Cardiac septum (tissue), 1 donor: ENCODE measurements at regions not wholly inside any gene's neighbourhood (a gene's known extent, or its start where the extent isn't known, plus 50 kb on each side); places are given as distances from the start of the nearest gene placed in this dataset.
"Not testable (repeated sequence)": the region's sequence is repeated elsewhere in the genome, so short reads cannot be mapped to it uniquely, and the experiment has no call there.

Experiments used
- DNase-seq: peaks from one replicate; pipeline ENCODE4 v3.0.0-alpha.2; 2020; ENCODE audit warnings: low spot score
- intact Hi-C: fragments of 100-400 bp; cut with DNase I; formaldehyde crosslinking; loops from one replicate; pipeline ENCODE4 v1.14.0; 2022
- donor health status: DM: no; HTN: no; CAD: no.

- DNase-seq: no peak
- intact Hi-C loops: no loop called here
These were observed 229.1 kb downstream of the KCNRG start for GRCh38 chr13:50244355-50244712.

DNA sequence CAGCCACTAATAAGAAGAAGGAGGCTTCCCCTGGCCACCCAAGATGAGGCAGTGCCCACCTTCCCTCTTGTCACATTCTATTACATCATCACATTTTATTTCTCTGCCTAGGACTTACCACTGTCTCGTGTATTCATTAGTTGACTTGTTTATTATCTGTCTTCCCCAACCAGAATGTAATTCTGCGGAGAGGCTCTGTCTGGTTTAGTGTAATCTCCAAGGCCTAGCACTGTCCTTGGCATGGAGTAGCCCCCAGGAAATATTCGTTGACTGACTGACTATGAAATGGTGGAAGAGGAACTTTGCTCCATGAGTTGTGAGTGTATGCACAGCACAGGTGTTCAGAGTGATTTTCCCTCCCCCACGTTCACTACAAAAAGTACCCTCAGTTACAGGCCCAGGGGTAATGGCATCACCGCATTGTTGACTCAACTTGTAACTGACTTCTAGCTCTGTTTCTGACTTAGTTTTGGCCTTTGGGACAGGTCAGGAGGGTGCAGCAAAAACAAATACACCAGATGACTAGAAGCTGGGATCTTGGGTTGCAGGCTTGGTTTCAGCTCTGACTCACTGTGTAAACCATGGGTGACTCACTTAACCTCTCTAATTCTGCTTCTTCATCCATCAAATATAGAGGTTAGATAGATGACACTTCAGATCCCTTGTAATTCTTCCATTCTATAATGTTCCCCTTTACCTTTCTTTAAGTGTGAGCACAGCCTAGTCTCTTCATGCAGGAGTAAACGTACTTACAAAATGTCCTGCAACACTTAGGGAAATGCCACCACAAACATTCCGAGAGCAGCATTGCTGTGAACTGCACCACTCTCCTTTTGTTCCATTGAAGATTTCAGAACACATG, 229.7 kb downstream of the KCNRG start:
- intact Hi-C loops: no loop called here
- no peak for DNase-seq

DNA sequence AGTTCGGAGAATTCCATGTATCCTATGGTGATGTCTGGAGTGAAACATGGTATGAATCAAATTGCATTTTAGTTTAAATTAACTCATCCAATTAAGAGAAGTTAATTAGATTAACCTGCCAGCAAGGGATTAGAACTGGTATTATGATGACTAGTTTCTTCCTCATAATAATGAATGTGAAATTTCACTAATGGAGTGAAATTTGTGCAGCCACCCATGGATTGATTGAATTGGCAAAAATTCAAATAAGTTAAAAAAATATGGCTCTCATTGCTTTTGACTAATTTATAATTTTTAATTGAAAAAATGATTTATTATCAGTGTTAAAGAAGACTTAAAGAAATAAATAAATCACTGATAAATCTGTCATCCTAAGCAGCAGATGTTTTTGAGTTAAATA, 232.0 kb downstream of the KCNRG start:
- no peak for DNase-seq
- intact Hi-C loops: no loop called here

- no peak for DNase-seq
- intact Hi-C loops: no loop called here
These were observed 233.4 kb downstream of the KCNRG start for GRCh38 chr13:50248516-50249143.

DNA sequence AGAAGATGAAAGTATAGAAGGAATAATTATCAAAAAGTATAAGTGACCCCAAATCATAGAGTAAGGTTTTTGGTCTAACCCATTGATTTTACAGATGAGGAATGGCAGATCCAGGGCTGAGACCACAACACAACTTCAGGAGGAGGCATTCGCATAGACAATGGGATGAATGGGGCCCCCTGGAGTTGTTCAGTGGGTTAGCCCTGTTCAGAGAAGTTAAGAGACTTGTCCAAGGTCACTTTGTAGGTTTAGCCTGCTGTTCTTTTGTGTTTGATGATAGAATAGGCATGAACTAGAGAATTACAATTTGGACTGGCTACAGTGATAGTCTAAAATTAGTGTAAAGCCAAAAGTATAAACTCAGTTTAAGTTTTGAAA, 233.9 kb downstream of the KCNRG start:
- no peak for DNase-seq
- intact Hi-C loops: no loop called here

GRCh38 chr13:50250401-50250800, 235.2 kb downstream of the KCNRG start:
- intact Hi-C loops: no loop called here

GRCh38 chr13:50255639-50256038, 240.4 kb downstream of the KCNRG start:
- no peak for DNase-seq
- intact Hi-C loops: no loop called here

More at GRCh38 chr13:50250401-50250800, 235.2 kb downstream of the KCNRG start:
- no peak for DNase-seq

DNA sequence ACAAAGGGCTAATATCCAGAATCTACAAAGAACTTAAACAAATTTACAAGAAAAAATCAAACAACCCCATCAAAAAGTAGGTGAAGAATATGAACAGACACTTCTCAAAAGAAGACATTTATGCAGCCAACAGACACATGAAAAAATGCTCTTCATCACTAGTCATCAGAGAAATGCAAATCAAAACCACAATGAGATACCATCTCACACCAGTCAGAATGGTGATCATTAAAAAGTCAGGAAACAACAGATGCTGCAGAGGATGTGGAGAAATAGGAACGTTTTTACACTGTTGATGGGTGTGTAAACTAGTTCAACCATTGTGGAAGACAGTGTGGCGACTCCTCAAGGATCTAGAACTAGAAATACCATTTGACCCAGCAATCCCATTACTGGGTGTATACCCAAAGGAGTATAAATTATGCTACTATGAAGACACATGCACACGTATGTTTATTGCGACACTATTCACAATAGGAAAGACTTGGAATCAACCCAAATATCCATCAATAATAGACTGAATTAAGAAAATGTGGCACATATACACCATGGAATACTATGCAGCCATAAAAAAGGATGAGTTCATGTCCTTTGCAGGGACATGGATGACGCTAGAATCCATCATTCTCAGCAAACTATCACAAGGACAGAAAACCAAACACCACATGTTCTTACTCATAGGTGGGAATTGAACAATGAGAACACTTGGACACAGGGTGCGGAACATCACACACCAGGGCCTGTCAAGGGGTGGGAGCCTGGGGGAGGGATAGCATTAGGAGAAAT, 241.5 kb downstream of the KCNRG start:
- DNase-seq, intact Hi-C loops: not testable (repeated sequence)

- no peak for DNase-seq
- intact Hi-C loops: no loop called here
These were observed 242.4 kb downstream of the KCNRG start for GRCh38 chr13:50257646-50258045.

- intact Hi-C loops: no loop called here
- no peak for DNase-seq
These were observed 246.1 kb downstream of the KCNRG start for GRCh38 chr13:50261130-50261901.

GRCh38 chr13:50267066-50267465, 251.8 kb downstream of the KCNRG start:
- intact Hi-C loops: no loop called here
- DNase-seq: no peak

- no peak for DNase-seq
- intact Hi-C loops: no loop called here
These were observed 252.7 kb downstream of the KCNRG start for GRCh38 chr13:50267917-50268316.

DNA sequence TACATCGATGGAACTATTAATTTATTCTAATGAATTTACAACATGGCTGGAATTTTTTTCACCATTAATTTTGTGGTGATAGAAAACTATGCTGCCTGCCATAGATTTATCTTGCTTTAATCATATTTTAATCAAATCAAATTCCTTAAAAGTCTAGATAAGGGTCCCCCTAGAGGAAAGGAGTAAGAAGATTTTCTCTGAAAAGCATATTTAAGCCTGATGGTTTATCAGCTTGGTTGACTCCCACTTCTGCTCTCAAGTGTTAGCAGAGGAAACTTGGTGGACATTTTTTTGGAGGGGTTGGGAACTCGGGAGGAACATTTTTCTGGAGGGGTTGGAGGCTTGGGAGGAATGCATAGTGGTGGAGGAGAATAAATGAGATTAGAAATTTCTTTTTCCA, 253.3 kb downstream of the KCNRG start:
- intact Hi-C loops: no loop called here

DNA sequence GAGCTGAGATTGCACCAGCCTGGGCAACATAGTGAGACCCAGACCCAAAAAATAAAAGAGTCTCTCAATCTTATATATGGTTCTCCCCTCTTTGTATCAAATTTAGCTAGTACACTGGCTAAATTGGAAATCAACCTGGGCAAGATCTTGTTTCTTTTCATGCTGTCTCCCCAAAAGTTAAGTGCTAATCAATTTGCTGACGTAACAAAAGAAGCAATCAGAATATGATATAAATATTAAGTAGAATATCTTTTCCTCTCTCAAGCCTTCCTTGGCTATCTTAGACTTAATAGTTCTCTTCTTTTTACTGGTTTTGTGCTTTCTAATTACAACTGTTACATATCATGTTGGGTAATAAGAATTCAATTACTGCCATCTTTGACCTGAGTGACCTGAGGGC, 258.9 kb downstream of the KCNRG start:
- DNase-seq: no peak
- intact Hi-C loops: no loop called here

More for the DNA sequence above, 253.3 kb downstream of the KCNRG start:
- no peak for DNase-seq

- no peak for DNase-seq
- intact Hi-C loops: no loop called here
These were observed 260.3 kb downstream of the KCNRG start for GRCh38 chr13:50275392-50276063.

GRCh38 chr13:50276550-50276949, 261.3 kb downstream of the KCNRG start:
- intact Hi-C loops: no loop called here
- DNase-seq: no peak

DNA sequence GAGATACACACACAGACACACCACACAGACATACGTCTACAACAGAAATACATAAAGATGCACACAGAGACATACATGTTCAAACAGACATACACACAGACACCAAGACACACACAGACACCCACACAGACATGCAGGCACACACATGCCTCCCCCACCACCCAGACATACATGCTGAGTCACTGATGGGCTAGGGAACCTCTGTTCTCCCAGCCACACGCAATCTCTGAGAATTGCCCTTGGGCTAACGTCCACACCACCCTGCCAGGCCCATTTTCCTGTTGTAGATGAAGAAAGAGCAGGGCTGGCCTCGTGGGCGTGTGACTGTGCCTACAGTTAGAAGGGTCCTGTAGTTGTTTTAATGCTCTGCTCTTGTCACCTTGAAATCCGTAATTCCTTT, 261.9 kb downstream of the KCNRG start:
- no peak for DNase-seq
- intact Hi-C loops: no loop called here

DNA sequence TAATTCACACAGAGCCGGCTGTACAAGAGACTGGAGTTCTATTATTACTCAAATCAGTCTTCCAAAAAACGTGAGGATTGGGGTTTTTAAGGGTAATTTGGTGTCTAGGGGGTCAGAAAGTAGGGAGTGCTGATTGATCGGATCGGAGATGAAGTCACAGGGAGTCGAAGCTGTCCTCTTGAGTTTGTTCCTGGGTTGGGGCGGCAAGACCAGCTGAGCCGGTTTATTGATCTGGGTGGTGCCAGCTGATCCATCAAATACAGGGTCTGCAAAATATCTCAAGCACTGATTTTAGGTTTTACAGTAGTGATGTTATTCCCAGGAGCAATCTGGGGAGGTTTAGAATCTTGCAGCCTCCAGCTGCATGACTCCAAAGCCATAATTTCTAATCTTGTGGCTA, 262.7 kb downstream of the KCNRG start:
- intact Hi-C loops: no loop called here
- no peak for DNase-seq

DNA sequence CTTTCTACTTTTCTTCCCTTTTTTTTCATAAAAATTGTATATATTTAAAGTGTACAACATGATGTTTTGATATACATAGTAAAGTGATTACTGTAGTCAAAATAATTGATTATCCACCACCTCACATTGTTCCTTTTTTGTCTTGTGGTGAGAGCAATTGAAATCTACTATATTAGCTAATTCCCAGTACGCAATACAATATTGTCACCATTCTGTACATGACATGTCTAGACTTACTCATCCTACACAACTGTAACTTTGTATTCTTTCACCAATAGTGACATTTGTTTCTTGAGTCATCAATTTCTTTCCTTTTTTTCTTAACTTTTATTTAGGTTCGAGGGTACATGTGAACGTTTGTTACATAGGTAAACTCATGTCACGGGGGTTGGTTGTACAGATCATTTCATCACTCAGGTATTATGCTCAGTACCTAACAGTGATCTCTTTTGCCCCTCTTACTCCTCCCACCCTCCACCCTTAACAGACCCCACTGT, 265.2 kb downstream of the KCNRG start:
- DNase-seq: no peak
- intact Hi-C loops: no loop called here
